H54 (cell line): ENCODE measurements at regions not wholly inside any gene's neighbourhood (a gene's known extent, or its start where the extent isn't known, plus 50 kb on each side); places are given as distances from the start of the nearest gene placed in this dataset.
"Not testable (repeated sequence)": the region's sequence is repeated elsewhere in the genome, so short reads cannot be mapped to it uniquely, and the experiment has no call there.

Experiments used
- DNase-seq: peaks from one replicate; pipeline ENCODE4 v3.0.0; 2011; ENCODE audit warnings: low spot score, mixed read lengths; ENCODE audit not compliant: insufficient read length
- FAIRE-seq: peaks from 3 replicates; lab custom pipeline; 2011; peaks lifted over from hg19 to GRCh38; lab: Jason Lieb, UNC
- POLR2A ChIP-seq: IDR thresholded peaks from 2 replicates; pipeline ENCODE4 v1.6.1; 2011; ENCODE audit warnings: low read depth, mild to moderate bottlenecking, low read length

DNA sequence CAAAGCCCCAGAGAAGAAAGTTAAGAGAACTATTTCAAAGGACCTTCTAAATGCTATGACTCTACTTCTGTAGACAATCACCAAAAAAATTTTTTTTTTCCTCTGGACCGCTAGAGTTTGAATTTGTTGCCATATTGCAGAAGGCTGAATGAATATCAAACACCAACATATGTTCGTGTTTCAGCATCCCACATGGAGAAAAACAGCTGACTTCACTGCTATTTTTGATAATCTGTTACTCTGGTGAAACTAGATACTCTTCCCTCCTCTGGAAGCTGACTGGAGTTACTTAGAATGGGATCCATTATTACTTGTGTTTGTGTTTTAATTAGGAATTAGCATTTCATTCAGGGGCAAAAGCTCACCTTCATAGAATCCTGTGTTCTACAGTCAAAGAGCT, 447.0 kb downstream of the AASDHPPT start:
- FAIRE-seq = no peak
- no peak for TF ChIP-seq POLR2A
- DNase-seq = no peak

DNA sequence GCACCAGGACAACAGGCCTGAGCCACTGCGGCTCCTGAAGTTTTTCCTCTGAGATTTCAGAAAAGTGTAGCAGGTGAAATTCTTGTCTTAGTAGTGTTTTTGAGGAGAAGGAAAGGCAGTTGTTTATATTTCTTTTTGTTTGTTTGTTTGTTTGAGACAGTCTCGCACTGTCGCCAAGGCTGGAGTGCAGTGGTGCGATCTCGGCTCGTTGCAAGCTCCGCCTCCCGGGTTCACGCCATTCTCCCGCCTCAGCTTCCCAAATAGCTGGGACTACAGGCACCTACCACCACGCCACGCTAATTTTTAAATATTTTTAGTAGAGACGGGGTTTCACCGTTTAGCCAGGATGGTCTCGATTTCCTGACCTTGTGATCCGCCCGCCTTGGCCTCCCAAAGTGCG, 454.2 kb downstream of the AASDHPPT start:
- not testable (repeated sequence) for FAIRE-seq, DNase-seq

DNA sequence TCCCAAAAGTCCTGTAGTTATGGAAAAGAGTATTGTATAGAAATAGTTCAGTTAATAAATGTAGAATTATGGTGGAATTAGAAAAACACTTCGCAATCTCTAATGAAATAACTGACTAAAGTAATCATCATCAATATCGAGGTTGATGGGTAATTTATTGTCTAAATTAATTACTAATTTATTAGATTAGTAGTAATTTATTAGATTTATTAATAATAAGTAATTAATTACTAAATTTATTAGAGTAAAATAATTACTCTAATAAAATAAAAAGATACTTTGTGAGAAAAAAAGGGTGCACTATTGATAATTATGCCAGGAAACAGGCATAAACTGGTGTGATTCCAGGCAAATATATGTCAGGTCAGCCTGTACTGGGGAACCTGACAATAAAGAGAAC, 455.6 kb downstream of the AASDHPPT start:
- no peak for DNase-seq
- TF ChIP-seq POLR2A = no peak
- FAIRE-seq = no peak

DNA sequence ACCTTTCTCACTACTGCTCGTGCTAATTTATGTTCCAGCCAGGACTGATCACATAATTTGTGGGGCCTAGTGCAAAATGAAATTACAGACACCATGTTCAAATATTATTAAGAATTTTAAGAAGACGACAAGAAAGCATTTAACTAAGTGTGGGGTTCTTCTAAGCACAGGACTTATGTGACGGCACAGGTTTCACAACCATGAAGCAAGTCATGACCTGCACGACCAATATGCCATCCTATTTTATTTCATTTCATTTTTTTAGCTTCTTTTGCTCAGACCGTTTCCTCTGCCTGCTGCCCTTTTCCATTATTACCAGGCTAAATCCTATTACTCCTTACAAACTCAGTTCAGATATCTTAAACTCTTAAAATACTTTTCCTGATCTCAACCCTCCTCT, 462.5 kb downstream of the AASDHPPT start:
- FAIRE-seq (no peak), DNase-seq (no peak)
- TF ChIP-seq POLR2A = no peak

DNA sequence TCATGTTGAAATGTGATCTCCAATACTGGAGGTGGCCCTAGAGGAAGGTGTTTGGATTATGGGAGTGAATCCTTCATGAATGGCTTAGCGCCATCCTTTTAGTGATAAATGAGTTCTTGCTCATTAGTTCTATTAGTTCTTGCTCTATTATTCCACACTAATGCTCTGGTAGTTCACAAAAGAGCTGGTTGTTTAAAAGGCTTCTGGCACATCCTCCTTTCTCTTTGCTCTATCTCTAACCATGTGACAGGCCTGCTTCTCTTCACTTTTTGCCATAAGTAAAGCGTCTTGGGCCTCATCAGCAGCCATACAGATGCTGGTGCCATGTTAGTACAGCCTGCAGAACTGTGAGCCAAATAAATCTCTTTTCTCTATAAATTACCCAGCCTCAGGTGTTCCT, 469.9 kb downstream of the GUCY1A2 start:
- FAIRE-seq (no peak), DNase-seq (no peak)
- no peak for TF ChIP-seq POLR2A

DNA sequence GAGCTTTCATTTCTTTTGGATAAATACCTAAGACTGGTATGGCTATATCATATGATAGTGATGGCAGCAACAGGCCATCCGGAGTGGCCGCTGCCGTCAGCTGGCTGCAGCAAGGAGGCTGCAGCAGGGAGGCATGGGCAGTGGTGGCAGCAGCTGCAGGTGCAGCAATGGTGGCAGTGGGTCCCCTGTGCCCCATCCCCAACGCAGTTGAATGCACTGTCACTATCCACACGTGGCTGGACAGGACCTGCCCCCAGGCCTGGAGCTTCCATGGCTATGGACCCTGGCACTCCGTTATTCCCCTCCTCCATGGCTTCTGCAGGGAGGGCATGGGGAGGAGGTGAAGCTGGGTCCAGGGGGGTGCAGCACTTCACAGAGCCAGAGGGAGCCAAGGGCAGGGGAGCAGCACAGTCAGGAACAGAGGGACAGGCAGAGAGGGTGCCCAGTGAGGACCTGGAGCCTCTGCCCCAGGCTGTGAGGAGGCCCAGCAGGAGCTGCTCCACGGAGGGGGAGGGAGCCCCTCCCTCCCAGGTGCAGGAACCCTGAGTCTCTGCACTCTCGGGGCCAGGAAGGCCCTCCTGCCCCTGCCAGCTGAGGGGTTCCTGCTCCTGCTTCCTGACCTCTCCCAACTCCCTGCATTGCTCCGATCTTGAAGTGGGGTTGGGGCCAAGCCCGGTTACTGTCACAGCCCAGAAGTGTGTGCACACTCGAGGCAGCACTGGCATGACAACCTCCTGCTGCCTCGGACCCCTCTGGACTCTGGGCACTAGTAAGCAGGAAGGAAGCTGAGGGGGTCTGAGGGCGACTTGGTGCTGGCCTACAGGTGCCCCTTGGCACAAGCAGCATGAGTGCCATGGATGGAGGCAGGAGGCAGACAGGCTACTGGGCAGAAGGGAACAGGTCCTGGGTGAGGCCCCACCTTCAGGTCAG, 466.3 kb downstream of the GUCY1A2 start:
- DNase-seq (no peak), FAIRE-seq (no peak)
- TF ChIP-seq POLR2A = no peak

DNA sequence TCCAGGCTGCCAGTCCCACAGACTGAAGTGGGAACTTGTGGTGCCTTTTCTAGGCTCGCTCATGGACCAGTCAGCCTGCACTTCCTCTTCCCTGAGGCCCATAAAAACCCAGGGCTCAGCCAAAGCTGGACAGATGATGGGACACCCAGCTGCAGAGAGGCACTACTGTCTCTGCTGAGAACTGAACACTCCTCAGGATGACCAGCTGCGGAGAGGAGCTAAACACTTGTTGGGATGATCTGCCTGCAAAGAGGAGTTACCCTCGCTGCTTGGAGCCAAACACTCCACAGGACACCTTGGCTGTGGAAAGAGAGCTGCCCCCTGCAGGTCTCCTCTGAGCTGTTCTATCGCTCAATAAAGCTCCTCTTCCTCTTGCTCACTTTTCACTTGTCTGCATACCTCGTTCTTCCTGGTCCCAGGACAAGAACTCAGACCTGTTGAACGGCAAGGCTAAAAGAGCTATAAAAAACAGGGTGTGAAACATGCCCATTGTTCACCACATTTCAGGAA, 465.5 kb downstream of the GUCY1A2 start:
- FAIRE-seq (no peak), DNase-seq (no peak)
- TF ChIP-seq POLR2A = no peak

DNA sequence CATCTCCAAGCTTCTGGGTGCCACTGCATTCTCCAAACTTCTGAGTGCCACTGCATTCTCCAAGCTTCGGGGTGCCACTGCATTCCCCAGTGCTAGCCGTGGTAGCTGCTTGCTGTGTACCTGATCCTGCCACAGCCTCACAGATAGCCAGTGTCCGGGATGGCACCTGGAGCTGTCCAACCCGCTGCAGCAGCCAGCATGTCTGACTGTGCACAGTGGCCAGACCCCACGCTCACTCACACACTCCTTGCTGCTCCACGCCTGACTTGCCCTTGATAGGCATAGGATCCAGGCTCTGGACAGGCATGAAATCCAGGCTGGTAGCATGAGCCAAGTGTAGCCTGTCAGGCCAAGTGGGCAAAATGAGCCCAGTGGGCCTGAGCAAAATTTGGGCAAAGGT, 465.0 kb downstream of the GUCY1A2 start:
- FAIRE-seq = no peak
- no peak for DNase-seq
- TF ChIP-seq POLR2A = no peak

DNA sequence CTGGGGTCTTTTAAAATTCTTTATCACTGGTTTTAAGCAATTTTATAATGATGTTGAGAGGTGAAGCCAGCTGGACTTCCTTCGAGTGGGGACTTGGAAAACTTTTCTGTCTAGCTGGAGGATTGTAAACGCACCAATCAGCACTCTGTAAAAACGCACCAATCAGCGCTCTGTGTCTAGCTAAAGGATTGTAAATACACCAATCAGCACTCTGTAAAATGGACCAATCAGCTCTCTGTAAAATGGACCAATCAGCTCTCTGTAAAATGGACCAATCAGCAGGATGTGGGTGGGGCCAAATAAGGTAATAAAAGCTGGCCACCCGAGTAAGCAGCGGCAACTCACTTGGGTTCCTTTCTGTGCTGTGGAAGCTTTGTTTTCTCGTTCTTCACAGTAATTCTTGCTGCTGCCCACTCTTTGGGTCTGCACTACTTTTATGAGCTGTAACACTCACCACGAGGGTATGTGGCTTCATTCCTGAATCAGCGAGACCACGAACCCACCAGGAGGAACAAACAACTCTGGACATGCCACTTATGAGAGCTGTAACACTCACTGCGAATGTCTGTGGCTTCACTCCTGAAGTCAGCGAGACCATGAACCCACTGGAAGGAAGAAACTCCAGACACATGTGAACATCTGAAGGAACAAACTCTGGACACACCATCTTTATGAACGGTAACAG, 462.6 kb downstream of the GUCY1A2 start:
- not testable (repeated sequence) for FAIRE-seq, DNase-seq

DNA sequence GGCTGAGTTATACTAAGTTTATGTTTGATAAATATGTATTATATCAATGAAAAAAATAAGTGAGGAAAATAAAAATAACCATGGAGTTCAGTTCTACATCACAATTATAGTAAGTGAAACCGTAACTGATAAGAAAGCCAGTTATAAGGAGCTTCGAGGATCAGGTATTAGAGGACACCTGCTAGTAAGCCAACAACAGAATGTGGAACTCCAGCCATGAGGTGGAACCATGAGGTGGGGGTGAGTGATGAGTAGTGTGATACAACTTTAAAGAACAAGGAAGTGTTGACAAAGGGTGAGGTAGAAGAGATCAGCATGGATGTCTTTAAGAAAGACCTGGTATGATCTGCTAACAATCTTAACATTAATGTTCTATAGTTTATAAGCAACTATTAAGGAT, 452.9 kb downstream of the GUCY1A2 start:
- no peak for TF ChIP-seq POLR2A
- DNase-seq = no peak
- no peak for FAIRE-seq

DNA sequence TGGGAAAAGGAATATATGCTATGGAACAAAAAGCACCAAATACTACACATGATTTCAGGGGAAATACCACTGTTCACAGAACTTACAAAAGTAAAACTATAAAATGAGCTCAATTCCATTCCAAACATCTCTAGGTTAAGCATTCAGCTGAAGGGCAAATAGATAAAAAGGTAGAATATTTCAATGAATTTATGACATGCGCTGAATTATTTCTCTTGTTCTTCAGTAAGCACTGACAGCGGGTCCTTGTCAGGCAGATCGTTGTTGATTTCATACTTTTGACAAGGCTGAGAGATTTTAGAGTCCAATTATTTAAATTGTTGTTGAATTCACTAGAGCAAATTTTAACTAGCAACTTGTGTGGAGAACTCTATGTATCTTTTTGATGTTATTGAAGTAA, 449.6 kb downstream of the GUCY1A2 start:
- DNase-seq (no peak), FAIRE-seq (no peak)
- no peak for TF ChIP-seq POLR2A

DNA sequence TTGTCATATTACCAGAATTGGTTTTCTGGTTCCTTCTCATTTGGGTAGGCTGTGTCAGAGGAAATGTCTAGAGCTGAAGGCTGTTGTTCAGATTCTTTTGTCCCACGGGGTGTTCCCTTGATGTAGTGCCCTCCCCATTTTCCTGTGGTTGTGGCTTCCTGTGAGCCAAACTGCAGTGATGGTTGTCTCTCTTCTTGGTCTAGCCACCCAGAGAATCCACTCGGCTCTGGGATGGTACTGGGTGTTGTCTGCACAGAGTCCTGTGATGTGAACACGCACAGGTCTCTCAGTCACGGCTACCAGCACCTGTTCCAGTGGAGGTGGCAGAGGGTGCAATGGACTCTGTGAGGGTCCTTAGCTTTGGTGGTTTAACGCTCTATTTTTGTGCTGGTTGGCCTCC, 440.9 kb downstream of the GUCY1A2 start:
- FAIRE-seq, DNase-seq: not testable (repeated sequence)

DNA sequence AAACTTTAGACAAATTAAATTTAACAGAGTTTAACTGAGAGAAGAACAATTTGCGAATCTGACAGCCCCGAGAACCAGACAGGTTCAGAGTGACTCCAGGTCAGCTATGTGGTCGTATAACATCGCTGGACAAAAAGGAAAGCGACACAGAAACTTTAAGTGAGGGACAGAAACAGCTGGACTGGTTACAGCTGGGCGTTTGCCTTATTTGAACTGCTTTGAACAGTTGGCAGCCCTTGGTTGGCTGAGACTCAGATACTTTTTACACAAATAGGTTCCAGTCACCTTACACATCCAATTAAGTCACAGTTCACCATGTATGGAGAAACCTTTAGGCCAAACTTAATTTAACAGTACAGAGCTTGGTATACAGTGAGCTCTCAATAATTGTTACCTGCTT, 436.9 kb downstream of the GUCY1A2 start:
- TF ChIP-seq POLR2A = no peak
- no peak for DNase-seq
- FAIRE-seq = no peak

DNA sequence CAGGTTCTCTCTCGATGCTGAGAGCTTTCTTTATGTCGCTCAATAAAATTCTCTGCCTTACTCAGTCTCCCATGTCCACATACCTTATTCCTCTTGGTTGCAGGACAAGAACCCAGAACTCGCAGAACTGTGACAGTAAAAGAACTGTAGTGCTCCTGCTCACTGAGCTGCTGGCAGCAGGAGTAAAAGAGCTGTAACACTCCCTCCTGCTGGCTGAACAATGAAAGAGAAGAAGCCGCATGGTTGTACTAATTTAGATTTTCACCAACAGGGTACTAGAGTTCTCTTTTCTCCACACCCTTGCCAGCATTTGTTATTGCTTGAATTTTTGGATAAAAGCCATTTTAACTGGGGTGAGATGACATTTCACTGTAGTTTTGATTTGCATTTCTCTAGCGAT, 433.2 kb downstream of the GUCY1A2 start:
- no peak for DNase-seq
- no peak for TF ChIP-seq POLR2A

More for the DNA sequence above, 433.2 kb downstream of the GUCY1A2 start:
- no peak for FAIRE-seq
